ENCODE measurements at regions not wholly inside any gene's neighbourhood (a gene's known extent, or its start where the extent isn't known, plus 50 kb on each side); places are given as distances from the start of the nearest gene placed in this dataset.

DNA sequence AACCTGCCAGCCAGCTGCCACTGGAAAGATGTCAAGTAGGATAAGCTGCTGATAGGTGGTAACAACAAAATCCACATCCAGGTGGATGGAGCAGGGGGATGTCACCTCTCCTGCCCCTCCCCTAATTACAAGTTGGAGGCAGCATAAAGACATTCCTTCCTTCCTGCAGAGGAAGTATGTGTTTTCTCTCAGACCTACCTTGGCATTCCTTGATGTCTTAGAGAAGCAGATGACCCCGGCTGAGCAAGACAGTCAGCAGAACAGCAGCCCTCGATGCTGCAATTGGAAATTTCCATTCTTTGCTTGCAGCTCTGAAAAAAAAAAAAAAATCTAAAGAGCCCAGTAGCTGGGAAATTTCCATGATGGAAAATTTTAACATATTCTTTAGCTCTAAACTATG, 137.5 kb upstream of the MKLN1 start:
- no peak for DNase-seq (ENCODE audit: insufficient read length)
- TF ChIP-seq POLR2A (IDR thresholded peaks at IDR 0.05; ENCODE audit: low read depth, low read length): no peak
- TF ChIP-seq TAF1 (IDR thresholded peaks at IDR 0.05; ENCODE audit: borderline replicate concordance, low read depth, low read length): no peak
- TF ChIP-seq POLR2AphosphoS5 (IDR thresholded peaks at IDR 0.05; ENCODE audit: low read depth, low read length): no peak
- FAIRE-seq: no peak

DNA sequence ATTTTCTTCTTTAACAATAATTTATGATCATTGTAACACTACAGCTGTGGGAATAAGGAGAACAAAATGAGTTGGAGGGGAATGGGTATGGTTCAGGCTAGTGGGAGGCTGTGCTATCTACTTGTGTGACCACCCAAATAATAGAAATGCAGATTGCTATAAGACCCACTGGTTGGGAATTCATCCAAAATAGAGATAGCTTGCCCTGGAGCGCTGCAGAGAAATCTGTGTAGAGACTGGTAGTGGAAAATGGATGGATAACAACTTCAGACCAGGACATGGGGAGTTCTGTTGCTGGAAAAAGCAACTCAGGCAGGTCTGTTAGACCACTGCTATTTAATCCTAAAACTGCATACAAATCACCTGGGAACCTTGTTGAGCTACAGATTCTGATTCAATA, 137.1 kb upstream of the MKLN1 start:
- TF ChIP-seq POLR2AphosphoS5 (IDR thresholded peaks at IDR 0.05; ENCODE audit: low read depth, low read length): no peak
- TF ChIP-seq POLR2A (IDR thresholded peaks at IDR 0.05; ENCODE audit: low read depth, low read length): no peak
- no peak for TF ChIP-seq TAF1 (IDR thresholded peaks at IDR 0.05; ENCODE audit: borderline replicate concordance, low read depth, low read length)
- FAIRE-seq (no peak), DNase-seq (ENCODE audit: insufficient read length) (no peak)

DNA sequence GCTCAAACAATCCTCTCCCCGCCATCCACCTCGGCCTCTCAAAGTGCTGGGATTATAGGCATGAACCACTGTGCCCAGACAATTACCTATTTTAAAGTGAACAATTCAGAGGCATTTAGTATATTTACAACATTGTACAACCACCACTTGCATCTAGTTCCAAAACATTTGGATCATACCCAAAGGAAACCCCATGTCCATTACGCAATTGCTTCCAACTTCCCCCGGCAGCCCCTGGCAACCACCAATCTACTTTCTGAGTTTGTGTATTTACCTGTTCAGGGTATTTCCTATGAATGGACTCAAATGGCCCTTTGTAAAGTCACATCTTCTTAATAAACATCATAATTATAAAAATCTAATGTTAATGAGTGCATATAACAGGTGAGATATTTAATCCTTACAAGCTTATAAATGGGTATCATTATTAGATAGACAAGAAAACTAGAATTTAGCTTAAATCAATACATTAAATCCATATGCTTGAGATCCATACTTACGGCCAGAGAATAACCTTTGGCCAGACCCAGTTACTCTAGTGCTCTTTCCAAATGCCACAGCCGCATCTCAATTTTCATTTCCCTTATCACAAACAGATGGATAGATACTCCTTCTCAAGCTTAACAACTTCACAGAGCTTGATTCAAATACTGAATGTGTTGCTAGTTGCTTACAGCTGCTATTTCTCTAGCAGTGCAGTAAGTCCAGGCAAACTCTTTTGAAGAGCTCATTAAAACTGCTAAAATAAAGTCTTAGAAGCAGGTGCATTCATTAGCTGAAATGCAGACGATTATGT, 133.4 kb upstream of the MKLN1 start:
- TF ChIP-seq POLR2AphosphoS5 (IDR thresholded peaks at IDR 0.05; ENCODE audit: low read depth, low read length) (no peak), POLR2A (IDR thresholded peaks at IDR 0.05; ENCODE audit: low read depth, low read length) (no peak), TAF1 (IDR thresholded peaks at IDR 0.05; ENCODE audit: borderline replicate concordance, low read depth, low read length) (no peak)
- no peak for DNase-seq (ENCODE audit: insufficient read length)
- FAIRE-seq: no peak

DNA sequence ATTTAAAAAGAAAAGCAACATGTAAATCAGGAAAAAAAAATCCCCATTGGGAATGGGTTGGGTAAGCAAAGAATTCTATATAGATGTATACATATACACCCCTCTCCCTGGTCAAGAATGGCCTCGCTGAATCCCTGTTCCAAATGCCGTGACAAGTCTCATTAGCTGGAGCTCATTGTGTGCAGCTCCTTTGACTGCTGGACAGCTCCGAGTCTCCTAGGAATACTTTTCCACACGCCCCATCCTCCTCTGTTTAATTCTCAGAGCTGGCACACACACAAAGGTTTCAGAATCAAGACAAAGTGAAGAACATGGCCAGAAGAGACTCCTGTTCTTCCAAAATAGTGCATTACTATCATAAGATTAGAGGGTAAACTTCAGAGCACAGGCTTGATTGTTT, 130.9 kb upstream of the MKLN1 start:
- DNase-seq (ENCODE audit: insufficient read length): no peak
- no peak for TF ChIP-seq TAF1 (IDR thresholded peaks at IDR 0.05; ENCODE audit: borderline replicate concordance, low read depth, low read length)
- no peak for TF ChIP-seq POLR2A (IDR thresholded peaks at IDR 0.05; ENCODE audit: low read depth, low read length)
- TF ChIP-seq POLR2AphosphoS5 (IDR thresholded peaks at IDR 0.05; ENCODE audit: low read depth, low read length): no peak
- no peak for FAIRE-seq

DNA sequence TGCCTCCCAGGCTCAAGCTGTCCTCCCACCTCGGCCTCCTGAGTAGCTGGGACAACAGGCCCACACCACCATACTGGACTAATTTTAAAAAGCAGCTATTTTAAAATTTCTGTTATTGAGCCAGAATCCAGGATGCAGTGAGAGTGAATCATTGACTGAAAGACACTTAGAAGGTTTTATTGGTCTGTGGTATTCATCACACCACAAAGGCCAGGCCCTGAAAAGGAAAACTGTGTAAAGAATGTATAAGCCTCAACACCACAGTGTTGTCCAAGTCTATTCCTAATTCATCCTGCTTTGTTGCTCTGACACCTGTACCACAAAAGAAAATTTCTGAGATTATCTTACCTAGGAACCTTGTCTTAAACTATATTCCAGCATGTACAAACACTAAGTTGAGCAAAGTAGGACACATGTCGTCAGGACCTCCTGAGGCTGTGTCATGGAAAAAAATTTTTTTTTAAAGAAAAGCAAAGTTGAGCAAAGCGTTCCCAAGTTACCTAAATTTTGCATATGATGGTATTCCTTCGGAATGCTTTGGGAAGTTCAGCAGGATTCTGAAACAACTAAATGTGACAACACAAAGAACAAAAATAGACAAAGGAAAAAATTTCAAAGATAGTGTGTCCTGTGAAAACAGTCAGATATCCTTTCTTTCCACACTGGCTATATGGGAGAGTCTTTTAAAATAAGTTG, 129.6 kb upstream of the MKLN1 start:
- FAIRE-seq (no peak), DNase-seq (ENCODE audit: insufficient read length) (no peak)
- no peak for TF ChIP-seq POLR2AphosphoS5 (IDR thresholded peaks at IDR 0.05; ENCODE audit: low read depth, low read length)
- no peak for TF ChIP-seq POLR2A (IDR thresholded peaks at IDR 0.05; ENCODE audit: low read depth, low read length)

DNA sequence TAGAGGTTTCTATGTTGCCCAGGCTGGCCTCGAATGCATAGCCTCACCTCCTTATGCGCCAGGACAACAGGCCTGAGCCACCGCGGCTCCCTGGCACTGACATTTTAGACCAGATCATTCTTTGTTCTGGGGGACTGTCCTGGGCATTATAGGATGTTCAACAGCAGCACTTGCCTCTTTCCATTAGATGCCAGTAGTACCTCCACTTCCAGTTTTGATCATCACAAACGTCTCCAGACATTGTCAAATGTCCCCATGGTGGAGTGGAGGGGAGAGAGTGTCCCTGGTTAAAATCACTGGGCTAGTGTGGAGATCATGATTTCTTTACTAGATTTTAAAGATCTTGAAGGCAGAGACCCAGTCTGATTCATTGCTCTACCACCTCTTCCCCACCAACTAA, 125.2 kb upstream of the MKLN1 start:
- FAIRE-seq (no peak), DNase-seq (ENCODE audit: insufficient read length) (no peak)
- no peak for TF ChIP-seq POLR2AphosphoS5 (IDR thresholded peaks at IDR 0.05; ENCODE audit: low read depth, low read length)

DNA sequence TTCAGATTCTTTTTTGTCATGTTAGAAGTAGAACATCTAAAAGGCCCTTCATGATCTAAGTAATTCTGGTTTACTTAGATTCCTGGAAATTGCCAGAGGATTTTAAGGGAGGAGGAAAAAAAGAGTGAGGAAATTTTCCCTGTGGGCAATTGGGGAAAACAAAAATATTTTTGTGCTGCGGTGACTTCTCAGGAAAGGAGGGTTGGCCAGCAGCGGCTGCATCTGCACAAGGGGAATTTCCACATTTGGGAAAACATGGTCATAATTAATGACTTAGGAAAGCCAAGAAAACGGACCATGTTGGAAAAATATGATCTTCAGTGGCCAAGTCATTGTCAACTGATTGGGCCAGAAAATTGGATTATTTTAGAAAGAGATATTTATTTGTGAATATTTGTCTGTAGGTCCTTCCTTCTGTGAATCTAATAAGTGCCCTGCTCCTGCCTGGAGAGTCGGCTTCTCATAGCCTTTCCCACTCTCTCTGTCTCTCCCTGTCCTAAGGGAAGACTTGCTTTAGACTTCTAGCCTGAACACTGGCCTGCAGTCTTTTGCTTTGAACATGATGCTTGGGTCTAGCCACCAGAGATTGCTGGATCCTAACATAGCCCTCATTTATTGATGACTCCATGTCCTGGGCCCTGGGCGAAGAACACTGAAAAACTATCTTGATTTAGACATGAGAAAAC, 124.2 kb upstream of the MKLN1 start:
- no peak for TF ChIP-seq POLR2A (IDR thresholded peaks at IDR 0.05; ENCODE audit: low read depth, low read length)
- no peak for TF ChIP-seq POLR2AphosphoS5 (IDR thresholded peaks at IDR 0.05; ENCODE audit: low read depth, low read length)
- TF ChIP-seq TAF1 (IDR thresholded peaks at IDR 0.05; ENCODE audit: borderline replicate concordance, low read depth, low read length): no peak
- FAIRE-seq: no peak
- no peak for DNase-seq (ENCODE audit: insufficient read length)

DNA sequence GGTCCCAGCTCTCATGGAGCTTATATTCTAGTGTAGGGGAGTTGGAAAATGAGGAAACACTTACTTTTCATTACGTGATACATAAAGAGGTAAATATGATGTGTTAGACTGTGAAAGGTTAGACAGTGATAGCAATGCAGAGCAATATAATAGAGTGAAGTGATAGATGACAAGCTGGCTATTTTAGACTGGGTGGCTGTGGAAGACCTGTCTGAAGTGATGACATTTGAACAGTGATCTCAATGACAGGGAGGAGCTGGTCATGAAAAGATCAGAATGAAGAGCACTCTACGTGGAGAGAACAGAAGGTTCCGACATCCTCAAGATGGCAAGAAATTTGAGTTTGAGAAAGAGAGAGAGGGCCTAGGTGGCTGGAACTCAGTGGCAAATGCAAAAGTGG, 118.9 kb upstream of the MKLN1 start:
- FAIRE-seq (no peak), DNase-seq (ENCODE audit: insufficient read length) (no peak)
- TF ChIP-seq TAF1 (IDR thresholded peaks at IDR 0.05; ENCODE audit: borderline replicate concordance, low read depth, low read length) (no peak), POLR2A (IDR thresholded peaks at IDR 0.05; ENCODE audit: low read depth, low read length) (no peak), POLR2AphosphoS5 (IDR thresholded peaks at IDR 0.05; ENCODE audit: low read depth, low read length) (no peak)

DNA sequence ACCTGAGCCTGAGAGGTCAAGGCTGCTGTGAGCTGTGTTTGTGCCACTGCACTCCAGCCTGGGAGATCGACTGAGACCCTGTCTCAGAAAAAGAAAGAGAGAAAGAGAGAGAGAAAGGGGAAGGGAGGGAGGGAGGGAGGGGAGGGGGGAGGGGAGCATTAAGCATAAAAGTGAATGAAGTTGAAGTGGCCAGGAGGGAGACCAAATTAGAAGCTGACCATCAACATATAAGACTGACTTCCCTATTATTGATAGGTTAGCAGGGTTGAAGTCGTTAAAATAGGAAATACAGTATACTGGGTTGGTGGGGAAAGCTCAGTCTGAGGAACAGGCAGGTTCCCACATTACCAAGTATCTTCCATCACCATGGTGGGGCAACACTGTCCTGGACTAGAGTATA, 117.1 kb upstream of the MKLN1 start:
- FAIRE-seq (no peak), DNase-seq (ENCODE audit: insufficient read length) (no peak)
- no peak for TF ChIP-seq POLR2AphosphoS5 (IDR thresholded peaks at IDR 0.05; ENCODE audit: low read depth, low read length)
- TF ChIP-seq TAF1 (IDR thresholded peaks at IDR 0.05; ENCODE audit: borderline replicate concordance, low read depth, low read length): no peak
- no peak for TF ChIP-seq POLR2A (IDR thresholded peaks at IDR 0.05; ENCODE audit: low read depth, low read length)

DNA sequence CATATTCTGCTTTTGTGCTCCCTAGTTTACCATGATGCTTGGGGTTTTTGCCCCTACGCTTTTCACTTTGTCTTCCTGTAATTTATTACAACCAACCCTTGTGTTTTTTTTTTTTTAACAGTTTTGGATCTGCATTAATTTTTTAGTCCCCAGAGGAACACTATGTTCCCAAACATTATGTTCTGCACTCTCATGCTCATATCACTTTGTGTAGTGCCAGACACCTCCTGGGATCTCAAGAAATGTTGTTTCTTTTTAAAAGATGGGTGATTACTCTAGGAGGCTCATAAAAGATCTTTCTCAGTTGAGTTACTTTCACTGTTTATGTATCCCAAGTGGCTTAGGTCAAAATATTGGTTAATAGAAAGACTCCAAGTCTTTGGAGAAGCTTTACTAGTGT, 116.2 kb upstream of the MKLN1 start:
- no peak for FAIRE-seq
- TF ChIP-seq POLR2A (IDR thresholded peaks at IDR 0.05; ENCODE audit: low read depth, low read length): no peak
- TF ChIP-seq POLR2AphosphoS5 (IDR thresholded peaks at IDR 0.05; ENCODE audit: low read depth, low read length): no peak
- TF ChIP-seq TAF1 (IDR thresholded peaks at IDR 0.05; ENCODE audit: borderline replicate concordance, low read depth, low read length): no peak
- no peak for DNase-seq (ENCODE audit: insufficient read length)

DNA sequence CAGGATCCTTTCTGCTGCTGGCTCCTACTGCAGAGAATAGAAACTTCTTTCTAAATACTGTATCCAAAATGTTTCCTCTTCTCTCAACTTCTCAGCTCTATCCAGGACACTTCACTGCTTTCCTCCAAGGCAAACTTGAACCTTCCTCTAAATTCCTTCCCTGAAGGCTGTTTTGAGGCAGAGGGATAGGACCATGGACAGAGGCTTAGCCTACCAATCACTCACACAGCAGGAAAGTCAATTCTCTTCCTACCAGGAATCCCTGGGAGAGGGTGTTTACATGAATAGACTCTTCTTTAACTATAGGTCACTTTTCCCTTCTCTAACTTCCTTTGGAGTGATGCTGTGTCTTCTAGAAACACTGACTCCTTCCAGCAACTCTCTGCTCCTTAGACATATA, 115.6 kb upstream of the MKLN1 start:
- FAIRE-seq (no peak), DNase-seq (ENCODE audit: insufficient read length) (no peak)
- TF ChIP-seq POLR2AphosphoS5 (IDR thresholded peaks at IDR 0.05; ENCODE audit: low read depth, low read length) (no peak), POLR2A (IDR thresholded peaks at IDR 0.05; ENCODE audit: low read depth, low read length) (no peak), TAF1 (IDR thresholded peaks at IDR 0.05; ENCODE audit: borderline replicate concordance, low read depth, low read length) (no peak)

DNA sequence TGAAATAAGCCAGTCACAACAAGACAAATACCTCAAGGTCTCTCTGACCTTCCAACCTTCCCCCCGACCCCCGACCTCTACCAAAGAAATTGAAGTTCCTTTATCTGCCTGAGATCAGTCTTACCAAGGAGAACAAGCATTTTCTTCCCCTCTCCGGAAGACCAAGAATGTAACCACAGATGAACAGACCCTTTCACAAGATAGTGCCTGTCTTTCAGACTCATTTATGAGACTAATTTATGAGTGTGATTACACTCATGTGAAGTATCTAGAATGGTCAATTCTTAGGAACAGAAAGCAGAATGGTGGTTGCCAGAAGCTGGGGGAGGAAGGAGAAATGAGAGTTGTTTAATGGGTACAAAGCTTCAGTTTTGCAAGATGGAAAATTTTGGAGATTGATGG, 108.9 kb upstream of the MKLN1 start:
- FAIRE-seq (no peak), DNase-seq (ENCODE audit: insufficient read length) (no peak)
- TF ChIP-seq POLR2A (IDR thresholded peaks at IDR 0.05; ENCODE audit: low read depth, low read length): no peak
- TF ChIP-seq POLR2AphosphoS5 (IDR thresholded peaks at IDR 0.05; ENCODE audit: low read depth, low read length): no peak
- no peak for TF ChIP-seq TAF1 (IDR thresholded peaks at IDR 0.05; ENCODE audit: borderline replicate concordance, low read depth, low read length)

All from GM12892 (cell line).